GM03348 (cell line): ENCODE measurements at regions not wholly inside any gene's neighbourhood (a gene's known extent, or its start where the extent isn't known, plus 50 kb on each side); places are given as distances from the start of the nearest gene placed in this dataset.
"Not testable (repeated sequence)": the region's sequence is repeated elsewhere in the genome, so short reads cannot be mapped to it uniquely, and the experiment has no call there.

Source experiments
- DNase-seq: peaks from one replicate; pipeline ENCODE4 v3.0.0; 2012; ENCODE audit warnings: low spot score

DNA sequence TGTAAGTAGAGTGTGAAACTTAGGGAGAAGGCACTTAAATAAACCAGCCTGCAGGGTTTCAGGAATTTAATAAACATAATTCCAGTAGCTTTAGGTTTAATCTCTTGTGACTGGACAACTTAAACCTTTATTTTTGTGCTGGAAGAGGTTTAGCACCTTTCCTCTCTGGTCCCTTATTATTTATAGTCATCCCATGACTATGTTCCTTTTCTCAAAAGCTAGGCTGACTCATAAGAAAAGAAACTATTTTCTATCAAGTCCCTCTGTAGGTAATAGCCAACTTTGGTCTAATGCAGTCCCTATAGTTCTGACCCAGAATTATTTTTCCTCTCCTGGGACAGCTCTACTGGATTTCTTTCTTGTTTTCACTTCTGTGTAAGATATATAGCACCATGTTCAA lies 588.9 kb downstream of the NR2F1-AS1 start:
- DNase-seq, result no peak

DNA sequence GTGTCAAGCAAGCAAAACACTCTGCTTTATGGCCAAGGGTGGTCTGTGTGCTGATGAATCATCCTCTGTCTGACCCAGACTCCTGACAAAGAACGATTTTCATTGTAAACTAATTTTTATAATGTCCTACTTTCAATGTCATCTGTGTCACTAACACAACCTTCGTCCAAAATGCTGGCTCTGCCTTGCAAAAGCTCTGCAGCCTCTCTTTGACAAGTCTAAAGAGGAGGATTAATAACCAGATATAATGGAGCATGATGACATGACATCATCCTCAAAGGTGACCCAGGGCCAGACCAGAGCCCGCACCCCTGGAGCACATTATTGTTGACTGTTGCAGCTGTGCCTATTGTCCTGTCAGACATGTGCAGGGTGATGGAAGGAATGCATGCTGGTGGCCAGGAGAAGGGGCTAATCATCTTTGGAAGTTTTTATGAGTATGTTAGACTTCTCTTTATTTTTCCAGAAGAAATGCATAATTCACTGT lies 589.4 kb downstream of the NR2F1-AS1 start:
- no peak for DNase-seq

DNA sequence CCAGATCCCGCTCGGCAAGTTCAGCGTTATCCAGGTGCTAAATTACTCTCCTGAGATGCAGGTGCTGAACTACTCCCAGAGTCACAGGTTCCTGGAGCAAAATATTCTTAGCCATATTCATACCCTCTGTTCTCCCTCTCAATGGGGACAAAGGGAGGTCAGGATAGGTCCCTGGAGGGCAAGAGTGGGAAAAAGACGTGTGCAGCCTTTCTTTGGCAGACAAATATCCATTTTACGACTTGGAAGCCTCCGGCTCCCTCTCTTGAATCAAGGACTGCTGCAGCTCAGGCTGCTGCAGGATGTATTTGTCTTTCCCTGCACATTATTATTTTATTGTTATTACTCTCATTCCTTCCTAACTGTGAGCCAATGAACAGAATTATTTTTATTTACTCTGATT lies 590.2 kb downstream of the NR2F1-AS1 start:
- no peak for DNase-seq

DNA sequence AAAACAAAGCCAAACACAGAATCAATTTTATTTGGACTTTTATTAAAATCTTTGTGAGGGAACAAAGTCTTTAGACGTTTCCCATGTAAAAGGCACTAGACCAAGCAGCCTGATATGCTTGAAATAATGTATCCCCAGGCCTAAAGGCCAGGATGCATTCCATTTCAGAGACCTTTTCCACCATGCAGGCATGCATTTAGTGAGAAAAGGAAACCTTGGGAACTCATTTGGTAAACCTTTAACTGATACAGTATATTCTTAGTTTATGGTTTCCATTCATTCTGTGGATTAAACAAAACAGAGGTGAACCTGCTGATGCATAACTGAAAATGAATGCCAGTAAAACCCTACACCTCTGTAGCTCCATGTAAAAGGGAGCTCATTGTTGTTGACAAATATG lies 600.0 kb downstream of the NR2F1-AS1 start:
- no peak for DNase-seq

DNA sequence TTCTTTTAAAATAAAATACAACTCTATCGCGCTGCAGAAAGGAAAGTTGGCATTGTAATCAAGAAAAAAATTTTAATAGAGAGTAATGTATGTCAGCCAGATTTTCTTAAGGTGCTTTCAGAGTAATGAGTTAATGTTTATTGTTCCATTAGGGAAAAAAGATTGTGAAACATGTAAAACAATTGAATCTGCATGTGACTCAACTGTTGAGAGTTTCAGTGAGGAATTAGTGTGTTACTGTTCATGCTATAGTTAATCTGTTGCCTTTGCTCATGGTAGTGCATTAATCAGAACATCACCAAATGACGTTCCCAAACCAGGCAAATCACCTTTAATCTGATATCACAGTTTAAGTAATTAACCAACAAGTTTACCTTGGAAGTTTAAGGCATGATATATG lies 600.5 kb downstream of the NR2F1-AS1 start:
- DNase-seq, result no peak

DNA sequence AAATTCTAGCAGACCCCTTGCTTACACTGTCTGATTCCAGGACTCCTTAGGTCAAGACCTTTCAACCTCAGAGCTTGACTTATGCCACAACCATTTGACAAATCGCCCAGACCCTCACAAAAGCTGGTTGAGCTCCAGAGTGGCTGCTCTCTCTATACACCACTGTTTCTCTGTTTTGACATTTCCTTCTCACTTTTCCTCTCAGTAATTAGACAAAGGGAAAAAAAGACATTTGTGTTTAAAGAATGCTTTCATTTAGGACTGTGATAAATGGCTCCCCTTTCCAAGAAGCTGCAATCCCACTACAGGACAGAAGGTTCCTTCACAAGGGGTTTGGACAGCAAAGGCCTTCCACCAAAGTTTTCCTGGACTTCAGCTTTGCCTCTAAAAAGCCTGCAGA lies 601.3 kb downstream of the NR2F1-AS1 start:
- DNase-seq, result no peak

DNA sequence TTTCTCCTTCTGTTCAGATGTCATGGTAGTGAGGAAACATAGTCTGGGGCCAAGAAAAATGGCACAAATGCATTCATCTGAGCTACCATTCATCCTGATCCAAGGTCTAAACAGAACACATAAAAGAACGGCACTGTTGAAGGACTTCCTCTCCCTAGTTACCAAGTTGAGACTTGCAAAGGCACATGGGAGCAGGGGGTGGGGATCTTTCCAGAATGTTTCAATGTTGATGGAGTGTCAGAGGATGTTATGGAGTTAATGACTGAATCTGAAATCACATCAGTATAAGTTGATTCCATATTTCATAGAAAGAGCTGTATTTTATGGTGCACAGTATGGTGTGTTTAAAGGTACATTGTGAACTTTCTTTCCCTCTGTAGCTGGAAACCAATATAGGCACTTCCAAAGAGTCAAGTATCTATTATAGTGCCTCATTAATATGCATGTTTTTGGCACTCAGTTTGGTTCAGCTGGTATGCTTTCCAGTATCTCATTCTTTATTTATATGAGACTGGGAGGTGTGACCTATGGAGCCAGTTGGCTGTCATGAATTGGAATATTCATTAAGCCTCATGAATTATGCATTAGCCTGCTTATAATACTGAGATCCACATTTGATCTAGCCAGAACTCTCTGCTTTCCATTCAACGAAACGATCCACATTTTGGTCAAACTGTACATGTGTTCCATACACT lies 603.0 kb downstream of the NR2F1-AS1 start:
- no peak for DNase-seq

DNA sequence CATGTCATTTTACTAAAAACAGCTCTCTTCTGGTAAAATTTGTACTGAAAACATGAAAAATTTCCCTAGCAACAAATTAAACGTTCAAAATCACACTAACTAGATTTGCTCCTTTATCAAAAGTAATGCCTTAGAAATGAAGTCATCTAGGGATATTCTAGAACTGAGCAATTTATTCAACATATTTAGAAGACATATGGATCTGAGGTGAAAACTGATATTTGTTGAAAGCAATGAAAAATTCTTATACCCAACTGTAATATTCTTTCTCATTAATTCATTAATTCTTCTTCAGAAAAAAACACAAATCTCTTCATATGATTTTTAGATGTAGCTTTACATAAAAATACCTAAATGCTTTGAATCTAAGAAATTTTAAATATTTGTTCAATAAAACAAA lies 604.9 kb downstream of the NR2F1-AS1 start:
- DNase-seq, result no peak

DNA sequence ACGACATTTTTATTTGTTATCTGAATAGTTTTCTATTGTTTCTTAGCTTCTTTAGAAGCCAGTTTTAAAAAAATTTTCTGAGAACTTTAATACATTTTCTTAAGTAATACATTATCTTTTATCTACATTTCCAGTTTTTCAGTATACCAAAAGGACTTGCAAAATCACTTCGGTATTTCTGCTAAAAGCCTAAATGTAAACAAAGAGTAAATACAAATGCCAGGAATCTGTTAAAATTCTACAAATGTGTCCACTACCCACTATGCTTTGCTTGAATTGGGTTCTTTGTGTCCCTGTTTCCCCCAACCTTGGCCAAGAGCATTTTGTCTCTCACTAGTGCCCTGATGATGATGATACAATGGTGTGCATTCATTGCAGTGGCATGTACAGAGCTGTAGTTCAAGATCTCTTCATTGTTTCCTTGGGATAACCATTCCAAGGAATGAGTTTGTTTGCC lies 611.2 kb downstream of the NR2F1-AS1 start:
- no peak for DNase-seq

DNA sequence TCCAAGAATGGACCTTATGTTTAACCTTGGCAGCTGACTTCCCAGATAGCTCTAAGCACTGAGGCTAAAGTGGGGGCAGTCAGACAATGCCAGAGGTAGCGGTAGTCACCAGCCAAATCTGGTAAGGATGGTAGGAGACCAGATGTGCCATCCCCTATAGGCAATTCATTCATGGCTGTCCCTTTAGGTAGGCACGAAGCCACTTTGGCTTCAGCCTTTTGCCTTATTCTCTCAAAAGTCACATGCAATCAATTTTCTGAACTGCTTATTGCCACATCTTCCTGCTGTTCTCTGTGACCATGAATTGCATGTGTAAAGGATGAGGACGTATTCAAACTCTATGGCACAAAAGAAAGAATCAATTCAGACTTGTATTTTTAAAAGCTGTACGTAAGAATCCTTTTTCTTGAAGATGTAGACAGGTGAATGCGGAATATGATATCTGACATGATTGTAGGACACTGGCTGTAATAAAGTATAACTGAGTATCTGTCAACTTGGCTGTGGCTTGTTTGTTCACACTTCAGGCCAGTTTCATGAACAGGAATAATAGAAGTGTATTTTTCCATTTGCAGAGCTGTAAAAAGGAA lies 611.7 kb downstream of the NR2F1-AS1 start:
- DNase-seq, result no peak

DNA sequence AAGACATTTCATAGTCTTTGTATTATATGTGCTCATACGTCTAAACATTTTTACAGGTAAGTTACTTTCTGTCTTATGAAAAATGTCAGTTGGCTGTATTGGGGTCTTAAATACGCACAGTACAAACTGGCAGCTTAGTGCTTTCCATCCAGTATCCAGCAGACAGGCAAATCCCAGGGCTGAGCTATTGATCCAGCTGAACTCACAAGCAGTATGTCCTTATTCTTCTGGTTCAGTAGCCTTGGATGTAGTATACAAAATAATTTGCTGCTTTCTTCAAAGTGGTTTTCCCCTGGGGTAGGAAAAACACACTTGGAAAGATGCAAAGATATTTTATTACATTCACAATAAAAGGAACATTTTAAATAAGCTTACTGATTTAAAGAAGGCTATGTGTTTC lies 617.2 kb downstream of the NR2F1-AS1 start:
- no peak for DNase-seq

DNA sequence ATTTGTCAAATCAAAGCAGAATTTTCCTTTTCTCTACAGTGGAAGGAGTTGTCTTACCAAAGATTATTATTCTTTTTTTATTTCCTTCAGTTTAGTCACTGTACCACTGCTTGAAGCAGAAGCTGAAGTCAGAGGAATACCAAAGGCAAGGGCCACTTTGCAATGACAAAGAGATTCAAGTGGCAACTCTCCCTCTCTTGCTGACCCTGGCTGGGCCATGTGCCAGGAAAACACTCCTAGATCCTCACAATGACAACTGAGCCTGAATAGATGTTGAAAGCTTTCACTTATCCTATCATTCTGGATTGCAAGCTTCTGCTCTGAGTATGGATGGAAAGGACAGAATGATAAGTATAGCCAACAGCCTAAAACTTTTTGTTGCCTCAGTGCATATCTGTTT lies 618.3 kb downstream of the NR2F1-AS1 start:
- no peak for DNase-seq

DNA sequence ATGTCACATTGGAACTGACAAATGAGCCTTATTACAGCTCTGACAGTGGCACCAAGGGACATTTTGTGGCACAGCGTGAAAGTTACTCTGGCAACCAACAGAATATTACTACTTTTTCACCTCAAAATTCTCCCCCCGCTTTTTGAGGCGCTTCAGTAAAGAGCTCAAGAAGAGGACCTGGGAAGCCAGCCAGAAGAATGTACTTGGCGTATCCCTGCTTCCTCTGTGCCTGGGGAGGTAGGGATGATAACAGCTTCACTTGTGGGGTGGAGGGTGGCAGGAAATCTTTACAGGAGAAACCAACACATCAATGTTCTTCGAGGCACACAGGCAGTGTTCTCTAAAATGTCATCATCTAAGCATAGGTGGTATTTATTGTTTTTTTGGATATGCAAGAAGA lies 624.1 kb downstream of the NR2F1-AS1 start:
- no peak for DNase-seq

DNA sequence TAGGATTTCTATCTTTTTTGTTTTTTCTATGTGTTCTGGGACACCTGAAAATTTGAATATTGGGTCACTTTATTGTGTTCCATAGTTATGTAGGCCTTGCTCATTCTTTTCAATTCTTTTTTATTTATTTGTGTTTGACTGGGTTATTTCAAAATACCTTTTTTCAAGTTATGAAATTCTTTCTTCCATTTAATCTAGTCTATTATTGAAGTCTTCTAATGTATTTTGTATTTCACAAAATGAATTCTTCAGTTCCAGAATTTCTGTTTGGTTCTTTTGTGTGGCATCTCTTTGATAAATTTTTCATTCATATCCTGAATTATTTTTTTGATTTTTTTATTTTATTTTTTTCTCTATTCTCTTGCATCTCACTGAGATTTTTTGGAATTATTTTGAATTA lies 628.8 kb downstream of the NR2F1-AS1 start:
- DNase-seq, result no peak

DNA sequence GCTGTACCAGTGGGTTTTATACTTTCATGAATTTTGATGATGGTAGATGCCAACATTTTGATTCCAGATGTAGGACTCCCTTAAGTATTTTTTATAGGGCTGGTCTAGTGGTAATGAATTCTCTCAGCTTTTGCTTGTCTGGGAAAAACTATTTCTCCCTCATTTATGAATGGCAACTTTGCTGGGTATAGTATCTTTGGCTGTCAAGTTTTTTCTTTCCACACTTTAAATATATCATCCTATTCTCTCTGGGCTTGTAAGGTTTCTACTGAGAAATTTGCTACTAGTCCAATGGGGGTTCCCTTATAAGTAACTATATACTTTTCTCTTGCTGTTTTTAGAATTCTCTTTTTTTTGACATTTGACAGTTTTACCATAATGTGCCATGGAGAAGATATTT lies 629.3 kb downstream of the NR2F1-AS1 start:
- DNase-seq, result no peak

DNA sequence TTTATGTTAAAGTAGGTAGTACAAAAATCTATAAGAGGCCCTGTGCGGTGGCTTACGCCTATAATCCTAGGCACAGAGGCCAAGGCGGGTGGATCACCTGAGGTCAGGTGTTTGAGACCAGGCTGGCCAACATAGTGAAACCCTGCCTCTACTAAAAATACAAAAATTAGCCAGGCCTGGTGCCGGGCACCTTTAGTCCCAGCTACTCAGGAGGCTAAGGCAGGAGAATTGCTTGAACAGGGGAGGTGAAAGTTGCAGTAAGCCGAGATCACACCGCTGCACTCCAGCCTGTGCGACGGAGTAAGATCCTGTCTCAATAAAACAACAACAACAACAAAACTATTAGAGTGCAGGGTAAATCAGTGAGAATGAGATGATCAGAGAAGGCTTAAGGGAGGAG lies 634.5 kb downstream of the NR2F1-AS1 start:
- no peak for DNase-seq

DNA sequence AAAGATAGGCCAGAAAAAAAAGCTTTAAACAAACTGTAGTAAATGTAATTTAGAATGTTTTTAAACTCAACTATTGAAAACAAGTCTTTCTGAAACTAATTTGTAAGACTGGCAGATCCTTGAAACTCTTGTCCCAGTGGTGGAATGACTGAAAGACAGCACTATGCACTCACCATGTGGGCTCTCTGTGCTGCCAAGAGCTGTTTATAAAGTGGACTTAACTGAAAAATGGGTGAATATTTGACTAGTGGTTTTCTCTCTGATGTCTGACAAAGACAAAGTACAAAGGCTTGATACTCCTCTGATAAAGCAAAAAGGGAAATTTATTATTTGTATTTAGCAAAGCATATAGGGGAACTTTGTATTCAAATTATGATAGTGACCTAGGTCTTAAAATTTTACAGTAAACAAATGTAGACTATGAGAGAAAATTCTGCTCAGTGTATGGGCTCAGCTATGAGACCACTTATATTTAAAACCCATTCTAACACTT lies 635.4 kb downstream of the NR2F1-AS1 start:
- peak; percentile 25 for DNase-seq

DNA sequence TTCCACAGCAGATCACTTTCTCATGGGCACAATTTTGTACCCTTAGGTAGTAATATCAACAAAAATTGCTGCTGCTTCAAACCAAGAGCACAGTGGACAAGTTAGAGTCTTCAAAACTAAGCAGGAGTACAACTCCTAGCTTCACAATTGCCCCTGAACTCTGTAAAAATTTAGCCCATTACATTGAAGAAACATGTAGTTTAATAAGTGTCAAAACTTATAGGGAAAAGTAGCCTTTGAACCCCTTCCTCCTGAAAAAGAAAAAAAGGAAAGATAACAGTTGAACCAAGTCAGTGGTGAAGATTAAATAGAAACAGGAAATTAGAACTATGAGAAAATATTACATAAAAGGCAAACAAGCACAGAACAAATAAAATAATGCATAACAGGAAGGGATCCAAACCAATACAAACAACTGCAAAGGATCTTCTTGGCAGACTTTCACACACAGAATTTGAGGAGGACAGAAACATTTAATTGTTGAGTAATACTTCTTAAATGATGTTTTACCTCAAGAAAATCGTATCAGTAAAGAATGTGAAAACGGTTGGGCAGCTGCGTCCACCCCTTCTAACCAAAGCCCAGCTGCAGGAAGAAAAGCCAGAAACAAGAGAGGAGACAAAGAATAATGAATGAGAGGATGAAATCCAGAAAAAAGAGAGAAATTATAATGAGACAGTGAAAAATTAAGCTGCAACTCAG lies 636.0 kb downstream of the NR2F1-AS1 start:
- peak; percentile 52 for DNase-seq

DNA sequence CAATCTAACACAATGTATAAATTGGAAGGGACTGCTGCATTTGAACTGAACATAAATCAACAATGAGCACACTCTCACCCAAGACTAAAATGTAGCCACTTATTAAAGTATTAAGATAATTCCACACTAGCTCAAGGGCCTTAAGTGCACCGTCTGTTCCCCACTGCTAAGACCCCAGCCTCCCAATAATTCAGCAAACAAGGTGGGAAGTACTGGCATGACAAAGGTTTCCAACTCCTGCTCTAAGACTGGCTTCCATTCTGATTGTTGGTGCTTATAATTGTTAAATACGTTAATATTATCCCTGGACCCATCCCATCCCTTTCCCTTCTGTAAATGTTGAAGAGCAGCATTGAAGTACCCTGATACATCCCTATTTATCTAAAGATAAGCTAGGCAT lies 636.7 kb downstream of the NR2F1-AS1 start:
- DNase-seq, result no peak

DNA sequence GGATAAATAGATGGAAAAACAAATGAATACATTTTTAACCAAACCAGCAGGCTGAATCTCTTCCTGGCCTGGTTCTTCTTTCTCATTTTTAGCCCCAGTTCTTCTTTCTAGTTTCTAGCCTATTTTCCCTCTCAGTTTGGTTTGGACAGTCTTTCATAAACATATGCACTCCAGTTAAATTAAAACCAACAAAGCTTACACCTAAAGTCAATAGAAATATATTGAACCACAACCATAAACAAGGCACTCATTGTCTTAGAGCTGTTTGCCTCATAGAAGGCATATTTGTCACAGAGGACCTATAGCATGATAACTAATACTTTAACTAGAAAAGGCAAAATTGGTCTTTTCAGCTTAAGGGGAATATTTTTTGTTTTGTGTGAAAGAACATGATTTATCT lies 638.3 kb downstream of the NR2F1-AS1 start:
- DNase-seq, result no peak

DNA sequence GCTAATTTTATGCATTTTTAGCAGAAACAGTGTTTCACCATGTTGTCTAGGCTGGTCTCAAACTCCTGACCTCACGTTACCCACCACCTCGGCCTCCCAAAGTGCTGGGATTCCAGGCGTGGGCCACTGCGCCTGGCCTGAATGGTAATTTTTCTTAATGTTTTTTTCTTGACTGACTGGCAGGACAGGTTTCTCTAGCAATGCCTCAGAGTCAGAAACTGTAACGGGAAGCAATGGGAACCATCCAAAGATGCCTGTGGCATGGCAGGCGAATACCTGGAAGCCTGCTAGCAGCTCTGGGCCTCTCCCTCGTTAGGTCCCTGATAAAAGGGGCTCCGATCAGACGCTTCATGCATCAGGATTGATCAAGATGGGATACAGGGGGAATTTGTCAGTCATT lies 639.2 kb downstream of the NR2F1-AS1 start:
- DNase-seq, result no peak

DNA sequence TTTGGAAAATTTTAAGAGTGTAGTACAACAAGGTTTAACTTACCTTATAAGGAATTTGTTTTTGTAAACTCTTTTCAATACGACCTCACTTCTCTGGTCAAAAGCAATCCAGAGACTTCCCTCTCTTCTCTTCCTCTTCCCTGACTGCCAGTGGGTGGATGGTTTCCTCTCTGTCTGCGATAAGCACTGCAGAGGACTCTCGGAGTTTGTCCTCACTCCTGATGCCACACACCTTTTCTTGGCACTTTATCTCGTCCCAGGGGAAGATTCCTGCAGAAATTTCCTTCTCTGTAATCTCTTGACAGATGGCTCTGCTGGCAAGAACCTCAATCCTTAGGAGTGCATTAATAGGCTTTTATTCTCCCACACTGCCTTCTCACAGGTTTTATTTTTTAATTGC lies 641.6 kb downstream of the NR2F1-AS1 start:
- no peak for DNase-seq

DNA sequence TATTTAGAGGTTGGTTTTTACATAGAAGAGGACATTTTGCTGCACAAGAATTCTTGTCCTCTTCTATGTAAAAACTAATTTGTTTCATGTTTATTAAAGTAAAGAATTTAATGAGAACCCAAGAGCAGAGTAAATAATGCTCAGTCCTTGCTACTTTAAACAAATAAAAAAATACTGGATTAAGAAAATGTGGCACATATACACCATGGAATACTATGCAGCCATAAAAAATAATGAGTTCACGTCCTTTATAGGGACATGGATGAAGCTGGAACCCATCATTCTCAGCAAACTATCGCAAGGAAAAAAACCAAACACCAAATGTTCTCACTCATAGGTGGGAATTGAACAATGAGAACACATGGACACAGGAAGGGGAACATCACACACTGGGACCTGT lies 643.6 kb downstream of the NR2F1-AS1 start:
- DNase-seq, result not testable (repeated sequence)
